ENCODE measurements at regions not wholly inside any gene's neighbourhood (a gene's known extent, or its start where the extent isn't known, plus 50 kb on each side); places are given as distances from the start of the nearest gene placed in this dataset.

GRCh38 chr17:14777291-14777690 lies 476.4 kb downstream of the HS3ST3B1 start:
- in situ Hi-C loops (cut with HindIII; ENCODE audit: low sequenced_read_pairs) = no loop called here

- in situ Hi-C loops (cut with HindIII; ENCODE audit: low sequenced_read_pairs) = no loop called here
Observed at GRCh38 chr17:14776791-14777190, 475.9 kb downstream of the HS3ST3B1 start.

- in situ Hi-C loops (cut with HindIII; ENCODE audit: low sequenced_read_pairs) = no loop called here
Observed at GRCh38 chr17:14775731-14776492, 475.0 kb downstream of the HS3ST3B1 start.

GRCh38 chr17:14774774-14775173 lies 473.9 kb downstream of the HS3ST3B1 start:
- in situ Hi-C loops (cut with HindIII; ENCODE audit: low sequenced_read_pairs) = no loop called here

GRCh38 chr17:14772776-14773175 lies 471.9 kb downstream of the HS3ST3B1 start:
- in situ Hi-C loops (cut with HindIII; ENCODE audit: low sequenced_read_pairs) = no loop called here

DNA sequence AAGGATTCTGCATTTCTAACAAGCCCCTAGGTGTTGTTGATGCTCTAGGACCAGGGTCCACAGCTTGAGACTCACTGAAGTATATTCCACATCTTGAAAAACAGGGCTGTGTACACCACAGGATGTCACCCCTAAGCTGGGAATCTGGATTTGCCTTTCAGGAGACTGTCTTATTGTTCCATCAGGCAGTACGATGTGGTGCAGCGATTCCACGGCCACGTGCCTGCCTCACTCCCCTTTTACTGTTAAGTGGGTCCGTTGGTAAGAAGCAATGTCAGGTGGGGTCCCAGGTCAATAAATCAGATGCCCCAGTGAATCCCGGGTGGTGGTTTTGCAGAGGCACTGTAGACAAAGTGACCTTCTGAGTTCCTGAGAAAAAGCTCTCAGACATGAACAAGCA lies 470.7 kb downstream of the HS3ST3B1 start:
- in situ Hi-C loops (cut with HindIII; ENCODE audit: low sequenced_read_pairs) = no loop called here

DNA sequence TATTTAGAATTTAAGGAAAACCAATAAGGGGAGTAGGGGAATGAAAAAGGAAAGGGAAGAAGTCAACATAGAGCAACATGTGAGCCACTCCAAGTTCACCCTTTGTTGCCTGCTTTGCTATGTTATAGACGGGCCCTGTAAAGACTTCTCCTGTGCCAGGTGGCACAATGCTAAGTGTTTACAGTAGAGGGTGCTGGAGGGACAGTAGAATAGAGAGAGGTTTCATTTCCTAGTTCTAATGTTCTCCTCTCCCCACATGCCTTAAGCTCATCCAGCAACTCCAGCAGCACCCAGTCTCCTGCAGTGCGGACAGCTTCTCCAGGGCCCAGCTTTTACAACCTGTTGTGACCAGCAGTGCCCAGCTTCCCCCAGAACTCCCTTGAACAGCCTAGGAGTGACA lies 468.0 kb downstream of the HS3ST3B1 start:
- in situ Hi-C loops (cut with HindIII; ENCODE audit: low sequenced_read_pairs) = no loop called here

DNA sequence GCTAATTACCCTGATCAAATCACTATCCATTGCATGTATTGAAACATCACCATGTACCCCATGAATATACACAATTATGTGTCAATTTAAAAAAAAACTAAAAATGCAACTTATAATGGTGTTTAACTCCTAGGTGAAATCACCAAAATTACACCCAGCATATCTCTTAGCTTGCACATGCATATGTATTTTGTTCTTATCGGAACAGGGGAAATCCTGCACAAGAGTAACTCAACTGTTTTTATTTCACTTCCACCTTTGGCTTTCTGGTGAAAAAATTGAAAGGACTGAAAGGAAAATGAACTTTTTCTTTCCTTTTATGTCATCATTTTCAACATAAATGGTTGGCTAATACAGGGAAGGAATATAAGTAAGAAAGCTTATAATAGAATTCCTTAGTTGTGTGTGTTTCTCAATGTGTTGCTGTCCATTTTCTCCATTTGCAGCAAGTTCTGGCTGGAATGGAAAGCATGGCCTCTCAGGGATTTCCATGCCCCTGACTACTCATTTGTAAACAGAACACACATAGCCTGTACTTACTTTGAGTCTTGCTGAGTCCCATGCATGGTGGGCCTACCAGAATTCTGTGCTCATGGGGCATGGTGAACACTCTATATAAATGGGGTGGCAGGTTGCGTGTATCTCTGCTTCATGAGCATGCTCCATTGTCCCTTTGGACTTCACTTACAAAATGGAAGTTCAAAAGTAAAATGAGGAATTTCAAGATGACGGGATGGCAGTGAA lies 462.0 kb downstream of the HS3ST3B1 start:
- in situ Hi-C loops (cut with HindIII; ENCODE audit: low sequenced_read_pairs) = no loop called here

DNA sequence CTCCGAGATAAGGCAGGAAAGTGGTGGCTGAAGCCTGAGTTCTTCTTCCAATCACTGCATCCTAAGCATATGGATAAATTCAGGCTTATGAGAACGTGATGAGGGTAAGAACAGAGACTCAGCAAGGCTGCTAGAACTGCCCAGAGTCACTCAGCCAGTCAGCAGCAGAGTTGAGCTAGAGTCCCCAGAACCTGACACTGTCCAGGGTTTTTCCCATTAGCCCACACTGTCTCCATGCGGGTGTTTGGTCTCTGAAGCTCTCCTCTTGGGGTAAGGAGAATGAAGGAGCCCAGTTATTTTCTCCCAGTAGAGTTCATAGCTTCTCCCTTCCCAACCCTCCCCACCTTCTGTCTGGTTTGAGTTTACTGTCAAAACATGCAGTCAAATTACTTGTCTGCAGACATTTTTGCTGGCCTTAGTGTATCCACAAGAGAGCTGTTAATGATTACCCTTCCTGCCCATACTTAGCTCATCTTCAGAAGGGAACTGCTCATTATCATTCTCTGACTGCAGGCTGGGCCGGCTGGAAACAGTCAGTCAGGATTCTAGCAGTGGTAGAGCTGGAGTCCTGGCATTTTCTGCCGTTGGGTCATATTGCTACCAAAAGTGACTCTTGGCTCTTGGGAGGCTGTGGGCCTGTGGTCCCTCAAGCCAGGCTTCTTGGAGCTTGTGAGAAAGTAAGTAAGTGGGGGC lies 460.0 kb downstream of the HS3ST3B1 start:
- in situ Hi-C loops (cut with HindIII; ENCODE audit: low sequenced_read_pairs) = no loop called here

- in situ Hi-C loops (cut with HindIII; ENCODE audit: low sequenced_read_pairs) = no loop called here
Observed at GRCh38 chr17:14760212-14760611, 459.3 kb downstream of the HS3ST3B1 start.

DNA sequence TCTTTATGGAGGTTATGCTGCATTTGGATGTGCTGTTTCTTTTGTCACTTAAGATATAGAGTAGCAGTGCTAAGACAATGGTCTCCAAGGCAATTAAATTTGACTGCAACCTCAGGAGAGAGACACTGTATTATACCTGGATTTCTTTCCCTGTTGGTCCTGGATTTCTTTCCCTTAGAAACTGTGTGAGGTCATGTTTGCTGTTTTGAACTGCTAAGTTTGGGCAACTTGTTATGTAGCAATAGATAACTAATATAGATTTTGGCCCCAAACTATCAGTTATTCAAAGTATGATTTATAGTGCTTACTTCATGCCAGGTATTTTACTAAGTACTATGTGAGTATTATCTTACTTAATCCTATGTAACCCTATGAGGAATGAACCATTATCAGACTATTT lies 458.4 kb downstream of the HS3ST3B1 start:
- in situ Hi-C loops (cut with HindIII; ENCODE audit: low sequenced_read_pairs) = no loop called here

DNA sequence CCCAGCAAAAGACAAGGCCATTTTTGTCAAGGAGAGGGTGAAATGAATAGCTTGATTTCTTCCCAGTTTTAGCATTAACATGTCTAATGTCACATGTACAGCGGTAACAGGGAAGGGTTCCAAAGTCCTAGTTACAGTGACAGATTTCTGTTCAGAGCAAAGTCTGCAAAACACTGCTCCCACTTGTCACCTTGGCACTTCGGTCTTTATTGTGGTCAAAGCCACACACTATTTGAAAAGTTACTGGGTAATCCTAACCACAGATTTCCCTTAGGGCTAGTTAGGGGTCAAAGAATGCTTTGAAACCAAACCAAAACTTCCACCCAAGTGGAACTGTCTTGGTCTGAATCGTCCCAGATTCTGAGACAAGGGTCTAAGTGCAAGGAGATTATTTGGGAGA lies 455.6 kb downstream of the HS3ST3B1 start:
- in situ Hi-C loops (cut with HindIII; ENCODE audit: low sequenced_read_pairs) = no loop called here

DNA sequence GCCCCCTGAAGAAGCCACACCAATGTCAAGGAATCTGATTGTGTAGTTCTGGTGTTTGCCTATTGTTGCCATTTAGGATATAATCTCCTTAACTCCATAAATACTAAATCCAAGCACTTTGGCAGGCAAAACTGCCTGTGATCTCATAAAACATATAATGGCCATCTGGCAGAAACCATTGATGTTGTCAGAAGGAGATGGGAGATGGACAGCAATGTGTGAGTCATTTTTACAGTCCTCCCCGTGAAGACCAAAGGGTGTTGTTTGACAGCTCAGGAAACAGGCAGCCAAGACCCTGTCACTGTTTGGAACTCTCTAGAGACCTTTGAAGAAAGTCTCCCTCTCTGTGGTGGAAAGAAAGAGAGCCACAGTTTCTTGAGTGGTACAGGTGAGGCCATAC lies 454.1 kb downstream of the HS3ST3B1 start:
- in situ Hi-C loops (cut with HindIII; ENCODE audit: low sequenced_read_pairs) = no loop called here

DNA sequence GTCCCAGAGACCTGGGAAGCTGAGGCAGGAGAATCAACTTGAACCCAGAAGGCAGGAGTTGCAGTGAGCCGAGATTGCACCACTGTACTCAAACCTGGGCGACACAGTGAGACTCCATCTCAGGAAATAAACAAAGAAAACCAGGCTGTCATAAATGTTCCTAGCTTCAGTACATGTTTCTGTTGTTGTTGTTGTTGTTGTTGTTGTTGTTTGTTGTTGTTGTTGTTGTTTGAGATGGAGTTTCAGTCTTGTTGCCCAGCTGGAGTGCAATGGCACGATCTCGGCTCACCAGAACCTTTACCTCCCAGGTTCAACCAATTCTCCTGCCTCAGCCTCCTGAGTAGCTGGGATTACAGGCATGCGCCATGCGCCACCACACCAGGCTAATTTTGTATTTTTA lies 452.5 kb downstream of the HS3ST3B1 start:
- in situ Hi-C loops (cut with HindIII; ENCODE audit: low sequenced_read_pairs) = no loop called here

- in situ Hi-C loops (cut with HindIII; ENCODE audit: low sequenced_read_pairs) = no loop called here
Observed at GRCh38 chr17:14752011-14752410, 451.1 kb downstream of the HS3ST3B1 start.

DNA sequence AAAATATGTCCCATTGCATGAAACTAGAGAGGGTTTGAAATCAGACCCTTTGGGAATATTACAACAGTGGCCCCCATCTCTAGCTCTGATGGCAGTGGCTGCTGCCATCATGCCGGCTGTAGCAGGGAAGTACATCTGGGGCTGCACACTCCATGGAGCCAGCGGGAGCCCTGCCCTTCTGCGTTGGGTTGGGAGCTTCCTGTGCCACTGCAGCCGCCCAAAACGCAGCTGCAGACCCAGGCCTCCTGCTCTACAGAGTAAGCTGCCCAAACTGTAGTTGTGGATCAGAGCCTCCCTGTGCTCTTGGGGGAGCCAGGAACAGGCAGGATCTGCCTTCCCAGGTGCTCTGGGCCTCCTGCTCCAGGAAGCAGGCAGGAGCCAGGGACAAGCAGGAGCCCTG lies 450.0 kb downstream of the HS3ST3B1 start:
- in situ Hi-C loops (cut with HindIII; ENCODE audit: low sequenced_read_pairs) = no loop called here

GRCh38 chr17:14749269-14749668 lies 448.4 kb downstream of the HS3ST3B1 start:
- in situ Hi-C loops (cut with HindIII; ENCODE audit: low sequenced_read_pairs) = no loop called here

DNA sequence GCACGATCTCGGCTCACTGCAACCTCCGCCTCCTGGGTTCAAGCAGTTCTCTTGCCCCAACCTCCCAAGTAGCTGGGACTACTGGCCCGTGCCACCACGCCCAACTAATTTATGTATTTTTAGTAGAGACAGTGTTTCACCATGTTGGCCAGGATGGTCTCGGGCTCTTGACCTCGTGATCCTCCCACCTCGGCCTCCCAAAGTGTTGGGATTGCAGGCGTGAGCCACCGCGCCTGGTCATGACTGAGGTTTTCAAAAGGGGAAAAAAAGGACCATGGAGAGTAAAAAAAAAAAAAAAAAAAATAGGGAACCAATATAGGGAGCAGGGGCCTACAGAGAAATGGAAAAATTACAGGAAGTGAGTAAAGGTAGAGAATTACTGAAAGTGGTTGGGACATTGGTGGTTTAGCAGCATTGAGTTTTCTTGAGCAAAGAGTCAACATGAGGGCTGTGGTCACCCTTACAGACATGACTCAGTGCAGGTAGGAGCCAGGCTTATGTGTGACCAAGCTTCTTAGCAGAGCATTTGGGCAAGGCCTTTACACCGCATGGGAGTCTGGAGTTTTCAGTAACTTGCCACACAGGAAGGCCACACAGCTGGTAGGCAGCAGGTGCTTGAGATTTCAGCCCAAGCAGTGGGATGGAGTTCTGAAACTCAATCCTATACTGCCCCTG lies 447.3 kb downstream of the HS3ST3B1 start:
- in situ Hi-C loops (cut with HindIII; ENCODE audit: low sequenced_read_pairs) = no loop called here

GRCh38 chr17:14747603-14747950 lies 446.7 kb downstream of the HS3ST3B1 start:
- in situ Hi-C loops (cut with HindIII; ENCODE audit: low sequenced_read_pairs) = no loop called here

- in situ Hi-C loops (cut with HindIII; ENCODE audit: low sequenced_read_pairs) = no loop called here
Observed at GRCh38 chr17:14746822-14747602, 446.1 kb downstream of the HS3ST3B1 start.

- in situ Hi-C loops (cut with HindIII; ENCODE audit: low sequenced_read_pairs) = no loop called here
Observed at GRCh38 chr17:14745541-14745940, 444.7 kb downstream of the HS3ST3B1 start.

Measured in DLD1 (cell line).